ENCODE measurements at regions not wholly inside any gene's neighbourhood (a gene's known extent, or its start where the extent isn't known, plus 50 kb on each side); places are given as distances from the start of the nearest gene placed in this dataset.

DNA sequence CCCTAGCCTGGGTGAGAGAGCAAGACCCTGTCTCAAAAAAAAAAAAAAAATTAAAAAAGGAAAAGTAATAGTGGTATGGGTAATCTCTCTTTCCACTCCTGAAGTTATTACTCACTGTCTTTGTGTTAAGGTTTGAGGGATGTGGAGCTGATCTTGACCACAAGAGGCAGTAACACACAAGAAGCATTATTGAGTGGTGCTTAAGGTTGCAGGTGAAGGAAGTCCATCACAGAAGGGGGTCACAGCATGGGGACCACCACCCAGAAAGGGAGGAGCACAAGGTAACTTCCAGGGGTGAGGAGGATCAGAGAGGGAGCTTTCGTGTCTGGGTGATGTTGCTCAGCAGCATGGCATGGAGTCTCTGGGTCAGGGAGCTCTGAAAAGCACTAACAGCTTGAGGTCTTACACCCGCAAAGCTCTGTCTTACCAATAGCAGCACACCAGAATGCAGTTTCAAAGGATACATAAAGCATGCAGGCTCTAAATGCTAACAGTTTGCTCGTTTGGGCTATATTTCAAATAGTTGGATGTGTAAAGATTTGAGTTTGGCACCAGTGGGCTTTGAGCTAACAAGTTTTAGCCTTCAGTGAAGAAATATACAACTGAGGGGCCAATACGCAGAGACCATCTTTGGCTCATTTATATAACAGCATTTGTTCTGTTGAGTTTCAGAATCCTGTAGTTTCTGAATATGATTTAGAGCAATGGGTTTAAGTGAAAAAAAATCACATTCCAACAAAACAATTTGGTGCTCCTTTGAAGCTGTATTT lies 100.4 kb upstream of the DNAJC1 start:
- no peak for TF ChIP-seq ATF3 (IDR thresholded peaks at IDR 0.05)
- peak; percentile 10 to 64 (median 61); a peak in 5 of 6 replicates for TF ChIP-seq CTCF (IDR thresholded peaks at IDR 0.05 in 2 of 3, conservative IDR thresholded peaks at IDR 0.05 in 1 of 3; ENCODE audit: borderline replicate concordance in 1 of 3, insufficient read depth in 1 of 3, low read depth in 2 of 3, low read length in 2 of 3)
- TF ChIP-seq TCF7L2 (IDR thresholded peaks at IDR 0.05; ENCODE audit: borderline replicate concordance, extremely low read depth, insufficient read depth, insufficient read length), result no peak
- no peak for TF ChIP-seq EZH2 (IDR thresholded peaks at IDR 0.05)
- TF ChIP-seq FOSL1 (IDR thresholded peaks at IDR 0.05; ENCODE audit: low read depth), result no peak
- no peak for TF ChIP-seq CEBPB (IDR thresholded peaks at IDR 0.05; ENCODE audit: low read depth)
- no peak for TF ChIP-seq SIN3A (IDR thresholded peaks at IDR 0.05; ENCODE audit: low read depth)
- no peak for TF ChIP-seq POLR2A (IDR thresholded peaks at IDR 0.05; ENCODE audit: borderline replicate concordance, extremely low read depth, insufficient read depth, insufficient read length)
